Heart right ventricle (tissue), 16 donors: ENCODE measurements at regions not wholly inside any gene's neighbourhood (a gene's known extent, or its start where the extent isn't known, plus 50 kb on each side); places are given as distances from the start of the nearest gene placed in this dataset.

Experiments used
- ATAC-seq, 8 donors: fragments of 200-7000 bp; cut with Tn5 transposase; one replicate each; pipeline ENCODE4 v1.9.1; 2020; ENCODE audit warnings: mild to moderate bottlenecking in 8 of 8, moderate library complexity in 8 of 8, moderate number of reproducible peaks in 1 of 8
- DNase-seq, 2 donors: peaks; one replicate each; pipeline ENCODE4 v3.0.0-alpha.2; 2020
- H3K27ac ChIP-seq, 10 donors: fragments of 200-600 bp; sonication (generic) in 2 of 10; one replicate each; pipeline versions ENCODE4 v1.5.0 to v1.8.0; 2020 to 2022; ENCODE audit warnings: mild to moderate bottlenecking in 3 of 10
- H3K27me3 ChIP-seq, 7 donors: fragments of 200-600 bp; one replicate each; pipeline ENCODE4 v1.8.0; 2021 to 2022; ENCODE audit warnings: mild to moderate bottlenecking in 2 of 7
- H3K36me3 ChIP-seq, 9 donors: fragments of 200-600 bp; sonication (generic) in 1 of 9; one replicate each; pipeline versions ENCODE4 v1.5.0 to v1.8.0; 2020 to 2022; ENCODE audit warnings: mild to moderate bottlenecking in 2 of 9
- H3K4me1 ChIP-seq, 9 donors: fragments of 200-600 bp; sonication (generic) in 1 of 9; one replicate each; pipeline versions ENCODE4 v1.5.0 to v1.8.0; 2020 to 2022; ENCODE audit warnings: mild to moderate bottlenecking in 4 of 9
- H3K4me3 ChIP-seq, 10 donors: fragments of 200-600 bp; sonication (generic) in 2 of 10; one replicate each; pipeline versions ENCODE4 v1.5.0 to v1.8.0; 2020 to 2022; ENCODE audit warnings: mild to moderate bottlenecking in 7 of 10, moderate library complexity in 2 of 10
- H3K9me3 ChIP-seq, 11 donors: fragments of 200-600 bp in 10 of 11; sonication (generic) in 2 of 11; one replicate each; pipeline versions ENCODE4 v1.5.0 to v1.8.0; 2013 to 2022; ENCODE audit warnings: mild to moderate bottlenecking in 2 of 11, control low read depth in 1 of 11, moderate library complexity in 1 of 11
- WGBS, 2 donors: extraction: QIAGEN DNeasy Blood & Tissue Kit; methylation state at CpG; one replicate each; pipeline ENCODE4 v1.1.7; 2013; ENCODE audit warnings: inconsistent platforms in 1 of 2; 5-methylcytosine and 5-hydroxymethylcytosine counted together
- intact Hi-C, 10 donors: fragments of 100-400 bp; cut with DNase I; formaldehyde crosslinking; loops; one replicate each; pipeline versions ENCODE4 v1.11.1 to v1.14.2; 2022
- TF ChIP-seq, protein P1 (sequence below), 9 donors: fragments of 200-600 bp; sonication (generic) in 2 of 9; IDR thresholded peaks; one replicate each; pipeline versions ENCODE4 v1.5.0 to v1.8.0; 2021 to 2022; ENCODE audit warnings: antibody characterized with exemption in 9 of 9, mild to moderate bottlenecking in 5 of 9, moderate library complexity in 1 of 9
- donor health status: Arrhythmogenic right ventricular cardiomyopathy.
- donor health status: ischemic (EF 13 %, LVEDD 7.1; RV severe dilation, severe dysfunction).
- donor health status: healthy with polysubstance abuse.
- donor health status: DM: no; HTN: yes; CAD: no.
- donor health status: DM: no; HTN: no; CAD: no.
- donor health status: ischemic (EF 25% LVEDD 6.9; RV normal size, moderate dysfunction).
- donor health status: ischemic (EF 25% LVEDD 5.7; RV mildly dilated, moderate dysfunction).
- donor health status: healthy.
- donor health status: DM: yes; HTN: yes; CAD: no.
- donor health status: Ischemic cardiomyopathy.
- donor health status: ischemic (EF 35%, LVEDD 5.7; RV mildly dilated, moderate dysfunction).
- donor health status: nonischemic (EF 11% LVEDD 7.7; RV severe dilation, severe dysfunction).
- donor health status: DM: yes; HTN: yes; CAD: no.
- donor health status: PGD.
- donor health status: ischemic (EF 29% LVEDD 5.4; RV normal size, mild dysfunction).
- donor health status: nonischemic (EF 23%, LVEDD 6.1; RV moderate dilation, normal function).

DNA sequence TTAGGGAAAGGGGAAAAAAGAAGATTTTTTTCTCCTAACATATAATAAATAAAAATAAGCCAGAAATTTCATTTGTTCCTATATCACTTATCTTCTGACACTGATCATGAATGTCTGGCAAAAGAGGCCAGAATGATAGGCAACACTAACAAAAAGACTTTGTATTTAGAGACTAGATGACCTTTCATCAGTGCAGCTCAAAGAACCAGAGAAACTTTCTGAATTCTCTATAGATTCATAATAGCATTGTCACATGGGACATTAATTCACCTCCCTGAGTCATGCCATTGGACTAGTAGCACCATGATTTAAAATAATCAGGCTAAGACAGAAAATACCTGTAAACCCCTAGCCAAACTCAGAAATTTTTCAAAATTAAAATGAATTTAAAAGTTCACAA is 95.4 kb upstream of the CCDC28A start:
- ATAC-seq, result no peak
- no peaks in the 10 kb centered on the region for H3K4me1 ChIP-seq
- intact Hi-C loops, result no loop called here
- no peaks in the 10 kb centered on the region for H3K36me3 ChIP-seq
- no peaks in the 10 kb centered on the region for H3K9me3 ChIP-seq
- TF ChIP-seq, protein P1, sequence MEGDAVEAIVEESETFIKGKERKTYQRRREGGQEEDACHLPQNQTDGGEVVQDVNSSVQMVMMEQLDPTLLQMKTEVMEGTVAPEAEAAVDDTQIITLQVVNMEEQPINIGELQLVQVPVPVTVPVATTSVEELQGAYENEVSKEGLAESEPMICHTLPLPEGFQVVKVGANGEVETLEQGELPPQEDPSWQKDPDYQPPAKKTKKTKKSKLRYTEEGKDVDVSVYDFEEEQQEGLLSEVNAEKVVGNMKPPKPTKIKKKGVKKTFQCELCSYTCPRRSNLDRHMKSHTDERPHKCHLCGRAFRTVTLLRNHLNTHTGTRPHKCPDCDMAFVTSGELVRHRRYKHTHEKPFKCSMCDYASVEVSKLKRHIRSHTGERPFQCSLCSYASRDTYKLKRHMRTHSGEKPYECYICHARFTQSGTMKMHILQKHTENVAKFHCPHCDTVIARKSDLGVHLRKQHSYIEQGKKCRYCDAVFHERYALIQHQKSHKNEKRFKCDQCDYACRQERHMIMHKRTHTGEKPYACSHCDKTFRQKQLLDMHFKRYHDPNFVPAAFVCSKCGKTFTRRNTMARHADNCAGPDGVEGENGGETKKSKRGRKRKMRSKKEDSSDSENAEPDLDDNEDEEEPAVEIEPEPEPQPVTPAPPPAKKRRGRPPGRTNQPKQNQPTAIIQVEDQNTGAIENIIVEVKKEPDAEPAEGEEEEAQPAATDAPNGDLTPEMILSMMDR (IDR thresholded peaks at IDR 0.05), result no peak
- no peak overlapping the region for H3K27ac ChIP-seq
- H3K4me3 ChIP-seq, result no peak overlapping the region
- H3K27me3 ChIP-seq, result no peaks in the 10 kb centered on the region
- DNase-seq, result no peak

DNA sequence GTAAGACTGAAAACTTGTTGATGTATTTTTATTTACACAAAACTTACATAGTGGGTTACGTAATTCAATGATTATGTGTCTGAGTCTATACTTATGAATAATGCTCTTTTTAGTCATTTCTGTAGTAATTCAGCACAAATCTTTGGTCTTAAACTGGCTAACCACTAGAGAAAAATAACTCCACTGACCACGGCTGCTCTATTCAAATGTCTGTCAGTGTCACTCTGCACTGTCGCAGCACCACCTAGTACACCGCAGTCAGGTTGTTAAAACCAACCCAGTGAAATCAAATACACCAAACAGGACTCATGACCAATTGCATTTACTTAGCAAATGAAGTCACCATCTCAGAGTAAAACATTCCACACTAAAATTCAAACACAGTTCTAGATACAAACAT is 93.5 kb upstream of the CCDC28A start:
- H3K4me3 ChIP-seq, result no peak overlapping the region
- H3K27me3 ChIP-seq, result no peaks in the 10 kb centered on the region

DNA sequence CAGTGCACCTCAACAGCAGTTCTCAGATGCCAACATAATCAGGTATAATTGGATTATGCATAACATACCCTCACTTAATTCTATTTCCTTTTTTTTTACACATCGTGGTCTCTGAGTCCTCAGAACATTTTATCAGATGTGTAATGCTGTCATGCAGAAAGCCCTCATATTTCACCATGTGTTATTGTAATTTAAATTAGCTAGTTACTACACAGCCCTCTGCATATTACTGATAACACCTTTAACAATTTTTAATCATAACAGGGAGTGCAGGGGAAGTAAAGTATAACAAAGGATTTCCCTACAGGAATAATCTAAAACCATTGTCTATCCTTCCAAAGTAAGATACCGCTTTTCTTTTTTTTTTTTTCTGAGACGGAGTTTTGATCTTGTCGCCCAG is 91.9 kb upstream of the CCDC28A start:
- no peak overlapping the region for H3K27ac ChIP-seq
- H3K4me3 ChIP-seq, result no peak overlapping the region
- DNase-seq (no peak), ATAC-seq (no peak)
- H3K36me3 ChIP-seq, result no peaks in the 10 kb centered on the region
- 57 to 66% methylated on average over 4 of the region's 4 CpGs for WGBS, 2 donors
- TF ChIP-seq, protein P1 (IDR thresholded peaks at IDR 0.05), result no peak
- H3K4me1 ChIP-seq, result no peaks in the 10 kb centered on the region
- no peaks in the 10 kb centered on the region for H3K27me3 ChIP-seq
- intact Hi-C loops, result no loop called here
- no peaks in the 10 kb centered on the region for H3K9me3 ChIP-seq

More for the DNA sequence above, 93.5 kb upstream of the CCDC28A start:
- ATAC-seq (no peak), DNase-seq (no peak)
- no peaks in the 10 kb centered on the region for H3K4me1 ChIP-seq
- TF ChIP-seq, protein P1 (IDR thresholded peaks at IDR 0.05), result no peak
- intact Hi-C loops, result no loop called here
- WGBS, 2 donors, result 88 to 92% methylated on average over 4 of the region's 4 CpGs
- no peaks in the 10 kb centered on the region for H3K36me3 ChIP-seq
- no peak overlapping the region for H3K27ac ChIP-seq
- no peaks in the 10 kb centered on the region for H3K9me3 ChIP-seq

DNA sequence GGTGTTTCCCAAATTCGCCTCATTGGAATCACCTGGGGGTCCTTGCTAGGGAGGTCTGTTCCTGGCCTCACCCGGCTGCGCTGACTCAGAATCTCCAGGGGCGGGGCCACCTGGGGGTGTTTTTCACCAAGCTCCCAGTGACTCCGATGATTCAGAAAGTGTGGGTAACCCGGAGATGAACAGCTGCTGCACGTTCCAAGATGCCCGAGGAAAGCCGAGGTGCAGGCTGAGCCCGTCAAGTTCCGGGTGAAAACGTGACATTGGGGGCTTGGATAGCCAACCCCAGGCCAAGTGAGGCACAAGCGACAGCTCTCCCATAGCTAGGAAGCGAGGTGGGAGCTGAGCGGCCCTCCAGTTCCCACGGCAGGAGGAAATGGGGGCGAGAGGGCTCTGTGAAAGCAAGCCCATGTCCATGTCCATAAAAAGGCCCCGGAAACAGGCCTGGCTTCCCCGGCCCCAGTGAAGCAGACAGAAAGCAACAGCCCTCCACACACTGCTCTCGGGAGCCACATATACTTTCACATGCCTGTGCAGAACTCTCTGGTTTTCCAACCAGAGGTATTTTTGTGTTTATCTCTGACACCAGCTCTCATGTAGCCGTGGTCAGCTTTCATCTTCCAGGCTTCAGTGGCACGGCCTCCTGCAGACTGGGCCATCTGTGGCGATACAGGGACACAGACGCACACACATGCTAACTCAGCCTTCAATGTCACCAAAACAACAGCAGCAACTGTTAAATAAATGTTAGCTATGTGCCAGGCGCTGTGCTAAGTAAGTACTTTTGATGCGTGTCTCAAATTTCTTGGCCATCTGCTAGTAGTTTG is 90.7 kb upstream of the CCDC28A start:
- ATAC-seq, result peak in 7 of 8 donors; percentile 28 to 85 (median 37)
- intact Hi-C loops, result no loop called here
- no peaks in the 10 kb centered on the region for H3K9me3 ChIP-seq
- no peaks in the 10 kb centered on the region for H3K4me1 ChIP-seq
- peak overlapping the region in 3 of 10 donors; percentile 31 to 46 (median 44) for H3K27ac ChIP-seq
- no peak overlapping the region for H3K4me3 ChIP-seq
- TF ChIP-seq, protein P1 (IDR thresholded peaks at IDR 0.05), result no peak
- no peaks in the 10 kb centered on the region for H3K27me3 ChIP-seq
- 78 to 87% methylated on average over 26 of the region's 26 CpGs for WGBS, 2 donors
- H3K36me3 ChIP-seq, result no peaks in the 10 kb centered on the region
- peak; percentile 15 to 19 for DNase-seq
